GM12874 (cell line): ENCODE measurements at regions not wholly inside any gene's neighbourhood (a gene's known extent, or its start where the extent isn't known, plus 50 kb on each side); places are given as distances from the start of the nearest gene placed in this dataset.

ENCODE experiments used
- TF ChIP-seq, protein P1 (sequence below): IDR thresholded peaks from 2 replicates; pipeline ENCODE4 v1.5.1; 2011; ENCODE audit warnings: low read depth, mild to moderate bottlenecking, control low read depth, low read length, moderate library complexity; ENCODE audit not compliant: insufficient read depth

DNA sequence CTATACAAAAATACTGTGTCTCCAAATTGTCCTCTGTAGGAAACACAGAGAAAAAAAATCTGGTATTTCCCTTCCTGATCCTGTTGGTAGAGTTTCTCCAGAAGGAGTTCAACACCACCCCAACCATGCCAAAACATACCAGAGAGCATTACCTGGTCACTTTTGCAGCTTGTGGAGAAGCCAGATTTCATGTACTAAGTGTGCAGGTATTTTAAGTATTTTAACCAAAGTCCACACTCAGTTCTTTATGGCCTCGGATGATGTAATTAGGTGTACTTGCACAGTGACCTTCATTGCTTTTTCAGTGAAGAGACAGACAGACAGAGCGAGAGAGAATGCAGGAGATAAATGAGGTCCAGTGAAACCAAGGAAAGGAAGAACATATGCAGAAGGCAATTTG lies 2046.8 kb upstream of the CDH9 start:
- TF ChIP-seq, protein P1, sequence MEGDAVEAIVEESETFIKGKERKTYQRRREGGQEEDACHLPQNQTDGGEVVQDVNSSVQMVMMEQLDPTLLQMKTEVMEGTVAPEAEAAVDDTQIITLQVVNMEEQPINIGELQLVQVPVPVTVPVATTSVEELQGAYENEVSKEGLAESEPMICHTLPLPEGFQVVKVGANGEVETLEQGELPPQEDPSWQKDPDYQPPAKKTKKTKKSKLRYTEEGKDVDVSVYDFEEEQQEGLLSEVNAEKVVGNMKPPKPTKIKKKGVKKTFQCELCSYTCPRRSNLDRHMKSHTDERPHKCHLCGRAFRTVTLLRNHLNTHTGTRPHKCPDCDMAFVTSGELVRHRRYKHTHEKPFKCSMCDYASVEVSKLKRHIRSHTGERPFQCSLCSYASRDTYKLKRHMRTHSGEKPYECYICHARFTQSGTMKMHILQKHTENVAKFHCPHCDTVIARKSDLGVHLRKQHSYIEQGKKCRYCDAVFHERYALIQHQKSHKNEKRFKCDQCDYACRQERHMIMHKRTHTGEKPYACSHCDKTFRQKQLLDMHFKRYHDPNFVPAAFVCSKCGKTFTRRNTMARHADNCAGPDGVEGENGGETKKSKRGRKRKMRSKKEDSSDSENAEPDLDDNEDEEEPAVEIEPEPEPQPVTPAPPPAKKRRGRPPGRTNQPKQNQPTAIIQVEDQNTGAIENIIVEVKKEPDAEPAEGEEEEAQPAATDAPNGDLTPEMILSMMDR: no peak

- TF ChIP-seq, protein P1: no peak
Observed at GRCh38 chr5:29079771-29080170, 2041.4 kb upstream of the CDH9 start.

GRCh38 chr5:29077451-29077850 lies 2039.1 kb upstream of the CDH9 start:
- TF ChIP-seq, protein P1: no peak

GRCh38 chr5:29069104-29069402 lies 2030.7 kb upstream of the CDH9 start:
- TF ChIP-seq, protein P1: no peak

DNA sequence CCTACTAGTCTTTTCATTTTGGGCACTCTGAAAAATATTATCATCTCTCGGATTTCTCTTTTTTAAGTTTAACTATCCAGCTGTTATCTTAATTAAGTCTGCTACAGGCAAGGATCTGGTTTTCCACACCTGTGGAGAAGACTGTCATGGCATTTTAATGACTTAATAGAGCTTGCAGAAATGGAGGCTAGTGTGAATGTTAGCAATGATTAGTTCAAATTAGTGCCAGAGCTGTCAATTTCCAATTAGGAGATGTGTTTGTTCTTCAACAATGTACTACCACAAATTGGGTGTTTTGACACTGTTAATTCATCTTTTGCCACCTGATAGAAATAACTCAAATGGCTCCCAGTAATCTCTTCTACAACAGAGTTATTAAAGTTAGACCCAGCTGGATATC lies 2023.0 kb upstream of the CDH9 start:
- TF ChIP-seq, protein P1: no peak

GRCh38 chr5:29054694-29055093 lies 2016.3 kb upstream of the CDH9 start:
- TF ChIP-seq, protein P1: no peak

GRCh38 chr5:29054282-29054681 lies 2015.9 kb upstream of the CDH9 start:
- TF ChIP-seq, protein P1: no peak

DNA sequence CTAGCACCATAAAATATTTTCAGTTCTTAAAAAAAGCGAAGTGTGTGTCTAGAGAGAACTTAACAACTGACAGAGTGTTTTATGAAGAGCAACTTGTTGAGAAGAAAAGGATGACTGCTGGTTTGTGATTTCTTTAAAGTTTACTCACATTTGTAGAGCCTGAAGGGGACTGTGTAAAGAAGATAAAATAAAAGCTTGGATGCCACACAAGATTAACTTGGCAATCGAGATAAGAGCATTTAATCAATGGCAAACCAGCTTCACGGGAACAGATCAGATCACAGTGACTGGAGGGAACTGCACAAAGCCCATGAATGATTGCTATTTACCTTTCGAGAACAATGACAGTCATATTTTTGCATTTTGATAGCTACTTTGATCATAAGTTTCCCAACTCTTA lies 2013.1 kb upstream of the CDH9 start:
- TF ChIP-seq, protein P1: no peak
